WERI-Rb-1 (cell line): ENCODE measurements at regions not wholly inside any gene's neighbourhood (a gene's known extent, or its start where the extent isn't known, plus 50 kb on each side); places are given as distances from the start of the nearest gene placed in this dataset.

Experiments
- DNase-seq: peaks from one replicate; pipeline ENCODE4 v3.0.0-alpha.2; 2020
- H3K27ac ChIP-seq: fragments of 250-450 bp; sonication (Bioruptor Pico); 2 replicates; pipeline ENCODE4 v1.5.1; 2020; ENCODE audit warnings: mild to moderate bottlenecking, moderate library complexity
- H3K27me3 ChIP-seq: fragments of 250-450 bp; sonication (Bioruptor Pico); 2 replicates; pipeline ENCODE4 v1.5.1; 2021; ENCODE audit warnings: mild to moderate bottlenecking, low read depth, moderate library complexity; ENCODE audit not compliant: insufficient read depth, severe bottlenecking
- H3K36me3 ChIP-seq: fragments of 250-450 bp; sonication (Bioruptor Pico); 2 replicates; pipeline ENCODE4 v1.5.1; 2020; ENCODE audit warnings: mild to moderate bottlenecking, moderate library complexity
- H3K4me3 ChIP-seq: 2 replicates; pipeline ENCODE4 v1.5.1; 2011; ENCODE audit warnings: low read depth, mild to moderate bottlenecking, control low read depth, low read length
- H3K9me3 ChIP-seq: fragments of 250-450 bp; sonication (Bioruptor Pico); 2 replicates; pipeline ENCODE4 v1.5.1; 2021; ENCODE audit warnings: mild to moderate bottlenecking, moderate library complexity; ENCODE audit not compliant: severe bottlenecking
- TF ChIP-seq, protein P1 (sequence below): IDR thresholded peaks from 2 replicates; pipeline ENCODE4 v1.5.1; 2011; ENCODE audit warnings: low read depth, mild to moderate bottlenecking, control low read depth, inconsistent platforms, low read length

GRCh38 chr17:59465949-59466307 lies 99.5 kb upstream of the DHX40 start:
- H3K4me3 ChIP-seq, result no peak overlapping the region
- H3K27ac ChIP-seq, result no peak overlapping the region
- no peaks in the 10 kb centered on the region for H3K36me3 ChIP-seq
- TF ChIP-seq, protein P1, sequence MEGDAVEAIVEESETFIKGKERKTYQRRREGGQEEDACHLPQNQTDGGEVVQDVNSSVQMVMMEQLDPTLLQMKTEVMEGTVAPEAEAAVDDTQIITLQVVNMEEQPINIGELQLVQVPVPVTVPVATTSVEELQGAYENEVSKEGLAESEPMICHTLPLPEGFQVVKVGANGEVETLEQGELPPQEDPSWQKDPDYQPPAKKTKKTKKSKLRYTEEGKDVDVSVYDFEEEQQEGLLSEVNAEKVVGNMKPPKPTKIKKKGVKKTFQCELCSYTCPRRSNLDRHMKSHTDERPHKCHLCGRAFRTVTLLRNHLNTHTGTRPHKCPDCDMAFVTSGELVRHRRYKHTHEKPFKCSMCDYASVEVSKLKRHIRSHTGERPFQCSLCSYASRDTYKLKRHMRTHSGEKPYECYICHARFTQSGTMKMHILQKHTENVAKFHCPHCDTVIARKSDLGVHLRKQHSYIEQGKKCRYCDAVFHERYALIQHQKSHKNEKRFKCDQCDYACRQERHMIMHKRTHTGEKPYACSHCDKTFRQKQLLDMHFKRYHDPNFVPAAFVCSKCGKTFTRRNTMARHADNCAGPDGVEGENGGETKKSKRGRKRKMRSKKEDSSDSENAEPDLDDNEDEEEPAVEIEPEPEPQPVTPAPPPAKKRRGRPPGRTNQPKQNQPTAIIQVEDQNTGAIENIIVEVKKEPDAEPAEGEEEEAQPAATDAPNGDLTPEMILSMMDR, result no peak
- no peaks in the 10 kb centered on the region for H3K9me3 ChIP-seq
- no peak for DNase-seq
- H3K27me3 ChIP-seq, result no peaks in the 10 kb centered on the region

DNA sequence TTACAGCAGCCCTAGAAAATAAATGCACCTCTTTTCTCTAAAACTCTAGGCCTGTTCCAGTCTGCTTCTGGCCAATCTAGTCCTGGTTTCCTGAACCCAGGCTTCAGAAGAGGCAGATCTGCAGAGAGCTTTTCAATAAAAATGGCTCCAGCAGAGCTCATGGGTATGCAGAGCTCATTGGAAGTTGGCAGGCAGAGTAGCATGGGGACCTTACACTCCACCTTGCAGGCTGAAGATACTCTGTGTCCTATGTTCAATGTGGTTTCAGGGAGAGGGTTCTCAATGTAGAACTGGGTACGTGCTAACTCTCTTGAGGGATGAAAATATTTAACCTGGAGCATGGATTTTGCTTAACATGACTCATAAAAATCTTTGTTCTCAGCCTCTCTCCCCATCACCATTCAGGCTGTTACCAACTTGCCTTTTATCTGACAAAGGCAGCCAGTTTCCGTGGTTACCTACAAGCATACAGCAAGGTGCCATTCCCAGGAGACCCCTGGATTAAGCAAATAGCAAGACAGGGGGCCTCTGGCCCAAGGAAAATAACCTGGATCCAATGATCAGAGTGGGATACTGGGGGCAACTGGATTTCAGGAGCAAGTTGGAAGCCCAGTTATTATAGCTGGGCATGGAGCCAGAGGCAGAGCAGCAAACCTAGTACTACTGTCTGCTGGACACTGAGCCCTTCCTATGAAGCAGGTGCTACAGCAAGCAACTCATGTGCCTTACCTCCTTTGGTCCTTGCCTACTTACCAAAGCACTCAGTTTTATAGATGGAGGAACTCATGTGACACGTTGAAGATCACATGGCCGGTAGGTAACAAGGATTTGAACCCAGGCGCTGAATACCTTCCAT lies 98.2 kb upstream of the DHX40 start:
- Histone ChIP-seq H3K4me3 (no peak overlapping the region), H3K27me3 (no peaks in the 10 kb centered on the region), H3K9me3 (no peaks in the 10 kb centered on the region), H3K36me3 (no peaks in the 10 kb centered on the region), H3K27ac (no peak overlapping the region)
- TF ChIP-seq, protein P1, result no peak
- no peak for DNase-seq

DNA sequence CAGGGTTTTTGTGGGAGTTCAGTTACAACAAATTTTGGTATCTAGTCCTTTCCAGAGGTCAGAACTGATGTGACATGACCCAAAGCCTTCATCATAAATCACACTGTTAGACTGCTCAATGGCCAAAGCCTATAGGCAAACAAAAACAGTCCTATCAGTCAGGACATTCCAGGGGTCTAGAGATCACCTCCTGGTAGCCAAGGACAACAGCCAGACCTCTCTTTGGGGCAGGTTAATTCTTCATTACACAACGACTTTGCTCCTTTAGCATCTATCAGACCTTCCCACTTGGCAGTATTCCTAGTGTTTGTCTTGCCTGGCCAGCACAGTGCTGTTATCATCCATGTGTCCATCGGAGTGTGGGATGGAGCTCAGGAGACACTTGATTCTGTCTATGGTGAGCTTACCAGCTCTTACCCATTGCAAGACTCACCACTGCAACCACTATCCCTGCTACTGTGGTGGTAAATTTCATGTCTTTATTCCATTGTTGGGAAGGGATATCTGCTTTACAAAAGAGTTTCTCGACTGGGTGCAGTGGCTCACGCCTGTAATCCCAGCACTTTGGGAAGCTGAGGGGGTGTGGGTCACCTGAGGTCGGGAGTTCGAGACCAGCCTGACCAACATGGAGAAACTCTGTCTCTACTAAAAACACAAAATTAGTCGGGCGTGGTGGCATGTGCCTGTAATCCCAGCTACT lies 95.5 kb upstream of the DHX40 start:
- no peaks in the 10 kb centered on the region for H3K27me3 ChIP-seq
- H3K9me3 ChIP-seq, result no peaks in the 10 kb centered on the region
- TF ChIP-seq, protein P1, result no peak
- H3K4me3 ChIP-seq, result no peak overlapping the region
- no peak overlapping the region for H3K27ac ChIP-seq
- H3K36me3 ChIP-seq, result no peaks in the 10 kb centered on the region
- no peak for DNase-seq

DNA sequence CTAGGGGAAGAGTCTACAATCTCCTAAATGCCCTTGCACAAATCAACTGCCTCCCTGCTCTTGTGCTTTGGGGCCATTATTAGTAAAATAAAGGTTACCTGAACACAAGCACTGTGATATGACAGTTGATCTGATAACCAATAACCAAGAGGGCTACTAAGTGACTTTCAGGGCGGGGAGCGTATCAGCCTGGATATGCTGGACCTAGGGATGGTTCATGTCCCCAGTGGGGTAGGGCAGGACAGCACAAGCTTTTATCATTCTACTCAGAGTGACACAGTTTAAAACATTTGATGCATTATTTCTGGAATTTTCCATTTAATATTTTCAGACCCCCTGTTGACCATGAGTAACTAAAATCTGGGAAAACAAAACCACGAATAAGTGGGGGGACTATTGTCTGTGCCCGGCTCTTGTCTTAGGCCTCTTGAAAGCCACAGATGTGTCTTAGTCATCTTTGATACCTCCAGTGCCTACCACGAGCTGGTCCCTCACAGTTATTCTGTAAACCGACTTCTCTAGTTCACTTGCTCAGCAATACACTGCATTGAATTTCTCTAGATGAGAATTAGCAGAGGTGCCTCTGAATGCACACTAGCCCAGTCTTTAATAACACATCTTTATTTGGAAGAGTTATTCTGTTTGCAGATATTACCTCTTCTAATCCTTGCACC lies 94.6 kb upstream of the DHX40 start:
- H3K9me3 ChIP-seq, result no peaks in the 10 kb centered on the region
- H3K4me3 ChIP-seq, result no peak overlapping the region
- TF ChIP-seq, protein P1, result no peak
- H3K36me3 ChIP-seq, result no peaks in the 10 kb centered on the region
- no peak for DNase-seq
- no peak overlapping the region for H3K27ac ChIP-seq
- H3K27me3 ChIP-seq, result no peaks in the 10 kb centered on the region

GRCh38 chr17:59476413-59476812 lies 89.0 kb upstream of the DHX40 start:
- no peak for DNase-seq
- Histone ChIP-seq H3K27me3 (no peaks in the 10 kb centered on the region), H3K36me3 (no peaks in the 10 kb centered on the region), H3K27ac (no peak overlapping the region), H3K4me3 (no peak overlapping the region), H3K9me3 (no peaks in the 10 kb centered on the region)
- TF ChIP-seq, protein P1, result no peak
